ENCODE measurements at regions not wholly inside any gene's neighbourhood (a gene's known extent, or its start where the extent isn't known, plus 50 kb on each side); places are given as distances from the start of the nearest gene placed in this dataset.

DNA sequence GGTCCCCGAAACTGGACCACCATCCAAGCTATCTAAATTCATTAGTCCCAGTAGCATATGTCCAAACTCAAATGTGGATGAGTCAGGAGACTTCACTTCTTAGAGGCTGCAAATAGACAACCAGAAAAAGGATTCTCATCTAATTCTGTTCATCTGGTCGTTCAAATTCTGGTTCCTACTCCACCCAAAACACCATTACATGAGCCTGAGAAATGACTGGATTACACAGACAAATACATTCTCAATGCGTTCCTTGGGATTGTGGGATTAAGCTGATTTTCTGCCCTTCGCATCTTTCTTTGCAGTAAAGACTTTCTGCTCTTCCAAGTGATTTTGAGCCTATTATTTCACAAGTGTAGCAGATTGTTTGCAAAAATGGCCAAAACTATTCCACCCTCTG is 472.3 kb upstream of the PROK2 start:
- Histone ChIP-seq H4K20me1 (ENCODE audit: insufficient read depth) (no peaks in the 10 kb centered on the region), H3K9me3 (no peaks in the 10 kb centered on the region), H3K79me2 (ENCODE audit: insufficient read depth) (no peaks in the 10 kb centered on the region), H3K9me2 (no peaks in the 10 kb centered on the region), H3K27me3 (ENCODE audit: insufficient read depth) (peaks cover 12% of the 10 kb centered on the region; the same call in 1 of the 2 replicates), H3K4me2 (no peak overlapping the region), H3F3A (replicated peaks; ENCODE audit: insufficient read depth) (no peaks in the 10 kb centered on the region), H3K27ac (ENCODE audit: low read depth in 2 of 2, low read length in 1 of 2) (no peak overlapping the region), H2AFZ (ENCODE audit: low read depth) (no peak overlapping the region), H3K9ac (no peak overlapping the region), H3K4me1 (ENCODE audit: control insufficient read depth in 1 of 2, insufficient read depth in 2 of 2, low read depth in 1 of 2, low read length in 1 of 2) (peaks cover 0 to 25% of the 10 kb centered on the region in 2 experiments; a peak in 3 of 4 replicates), H3K36me3 (replicated peaks in 1 of 2; ENCODE audit: control insufficient read depth in 1 of 2, insufficient read depth in 2 of 2, low read length in 1 of 2) (no peaks in the 10 kb centered on the region), H3K4me3 (ENCODE audit: low read depth in 2 of 2, low read length in 1 of 2) (no peak overlapping the region)
- no peak for TF ChIP-seq SIN3A (IDR thresholded peaks at IDR 0.05; ENCODE audit: borderline replicate concordance, low read depth, low read length)
- no peak for TF ChIP-seq JUND (IDR thresholded peaks at IDR 0.05)
- TF ChIP-seq, protein P1, sequence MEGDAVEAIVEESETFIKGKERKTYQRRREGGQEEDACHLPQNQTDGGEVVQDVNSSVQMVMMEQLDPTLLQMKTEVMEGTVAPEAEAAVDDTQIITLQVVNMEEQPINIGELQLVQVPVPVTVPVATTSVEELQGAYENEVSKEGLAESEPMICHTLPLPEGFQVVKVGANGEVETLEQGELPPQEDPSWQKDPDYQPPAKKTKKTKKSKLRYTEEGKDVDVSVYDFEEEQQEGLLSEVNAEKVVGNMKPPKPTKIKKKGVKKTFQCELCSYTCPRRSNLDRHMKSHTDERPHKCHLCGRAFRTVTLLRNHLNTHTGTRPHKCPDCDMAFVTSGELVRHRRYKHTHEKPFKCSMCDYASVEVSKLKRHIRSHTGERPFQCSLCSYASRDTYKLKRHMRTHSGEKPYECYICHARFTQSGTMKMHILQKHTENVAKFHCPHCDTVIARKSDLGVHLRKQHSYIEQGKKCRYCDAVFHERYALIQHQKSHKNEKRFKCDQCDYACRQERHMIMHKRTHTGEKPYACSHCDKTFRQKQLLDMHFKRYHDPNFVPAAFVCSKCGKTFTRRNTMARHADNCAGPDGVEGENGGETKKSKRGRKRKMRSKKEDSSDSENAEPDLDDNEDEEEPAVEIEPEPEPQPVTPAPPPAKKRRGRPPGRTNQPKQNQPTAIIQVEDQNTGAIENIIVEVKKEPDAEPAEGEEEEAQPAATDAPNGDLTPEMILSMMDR (IDR thresholded peaks at IDR 0.05) = no peak
- TF ChIP-seq GABPA (IDR thresholded peaks at IDR 0.05; ENCODE audit: low read depth) = no peak
- no peak for TF ChIP-seq TAF1 (IDR thresholded peaks at IDR 0.05; ENCODE audit: borderline replicate concordance, low read depth, low read length)
- TF ChIP-seq, protein P2, sequence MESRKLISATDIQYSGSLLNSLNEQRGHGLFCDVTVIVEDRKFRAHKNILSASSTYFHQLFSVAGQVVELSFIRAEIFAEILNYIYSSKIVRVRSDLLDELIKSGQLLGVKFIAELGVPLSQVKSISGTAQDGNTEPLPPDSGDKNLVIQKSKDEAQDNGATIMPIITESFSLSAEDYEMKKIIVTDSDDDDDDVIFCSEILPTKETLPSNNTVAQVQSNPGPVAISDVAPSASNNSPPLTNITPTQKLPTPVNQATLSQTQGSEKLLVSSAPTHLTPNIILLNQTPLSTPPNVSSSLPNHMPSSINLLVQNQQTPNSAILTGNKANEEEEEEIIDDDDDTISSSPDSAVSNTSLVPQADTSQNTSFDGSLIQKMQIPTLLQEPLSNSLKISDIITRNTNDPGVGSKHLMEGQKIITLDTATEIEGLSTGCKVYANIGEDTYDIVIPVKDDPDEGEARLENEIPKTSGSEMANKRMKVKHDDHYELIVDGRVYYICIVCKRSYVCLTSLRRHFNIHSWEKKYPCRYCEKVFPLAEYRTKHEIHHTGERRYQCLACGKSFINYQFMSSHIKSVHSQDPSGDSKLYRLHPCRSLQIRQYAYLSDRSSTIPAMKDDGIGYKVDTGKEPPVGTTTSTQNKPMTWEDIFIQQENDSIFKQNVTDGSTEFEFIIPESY (IDR thresholded peaks at IDR 0.05; ENCODE audit: borderline replicate concordance, low read depth) = no peak
- TF ChIP-seq RXRA (IDR thresholded peaks at IDR 0.05; ENCODE audit: borderline replicate concordance, low read depth) = no peak
- no peak for TF ChIP-seq TEAD4 (IDR thresholded peaks at IDR 0.05; ENCODE audit: borderline replicate concordance, insufficient read depth)
- no peak for TF ChIP-seq TCF12 (IDR thresholded peaks at IDR 0.05)
- TF ChIP-seq, protein P3, sequence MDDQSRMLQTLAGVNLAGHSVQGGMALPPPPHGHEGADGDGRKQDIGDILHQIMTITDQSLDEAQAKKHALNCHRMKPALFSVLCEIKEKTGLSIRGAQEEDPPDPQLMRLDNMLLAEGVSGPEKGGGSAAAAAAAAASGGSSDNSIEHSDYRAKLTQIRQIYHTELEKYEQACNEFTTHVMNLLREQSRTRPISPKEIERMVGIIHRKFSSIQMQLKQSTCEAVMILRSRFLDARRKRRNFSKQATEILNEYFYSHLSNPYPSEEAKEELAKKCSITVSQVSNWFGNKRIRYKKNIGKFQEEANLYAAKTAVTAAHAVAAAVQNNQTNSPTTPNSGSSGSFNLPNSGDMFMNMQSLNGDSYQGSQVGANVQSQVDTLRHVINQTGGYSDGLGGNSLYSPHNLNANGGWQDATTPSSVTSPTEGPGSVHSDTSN (IDR thresholded peaks at IDR 0.05) = no peak
- TF ChIP-seq, protein P4, sequence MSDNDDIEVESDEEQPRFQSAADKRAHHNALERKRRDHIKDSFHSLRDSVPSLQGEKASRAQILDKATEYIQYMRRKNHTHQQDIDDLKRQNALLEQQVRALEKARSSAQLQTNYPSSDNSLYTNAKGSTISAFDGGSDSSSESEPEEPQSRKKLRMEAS (IDR thresholded peaks at IDR 0.05; ENCODE audit: low read depth) = no peak
- no peak for TF ChIP-seq ELF1 (IDR thresholded peaks at IDR 0.05)
- no peak for TF ChIP-seq FOSL2 (IDR thresholded peaks at IDR 0.05; ENCODE audit: borderline replicate concordance, low read depth)
- no peak for TF ChIP-seq POLR2AphosphoS5 (IDR thresholded peaks at IDR 0.05; ENCODE audit: low read depth, low read length)
- TF ChIP-seq MXI1 (IDR thresholded peaks at IDR 0.05; ENCODE audit: low read depth, low read length) = no peak
- no peak for TF ChIP-seq FOXJ3 (CRISPR knock-in tag; IDR thresholded peaks at IDR 0.05)
- no peak for TF ChIP-seq RCOR1 (IDR thresholded peaks at IDR 0.05; ENCODE audit: low read length)
- WGBS (ENCODE audit: low lambda C conversion rate) = 62% methylated on average over 4 of the region's 4 CpGs
- DNase-seq = no peak
- ChIA-PET CTCF (interaction anchor here (1.4 to 2.3 kb wide), 4 partner anchors 32 to 565 kb away, joined by 3 to 5 read pairs (median 4); no protein-coding TSS in a partner anchor), POLR2A (interaction anchor here (0.6 kb wide), 2 partner anchors 15 to 408 kb away, joined by 3 to 4 read pairs; no protein-coding TSS in a partner anchor)
